ENCODE measurements at regions not wholly inside any gene's neighbourhood (a gene's known extent, or its start where the extent isn't known, plus 50 kb on each side); places are given as distances from the start of the nearest gene placed in this dataset.

- TF ChIP-seq POLR2AphosphoS5 (IDR thresholded peaks at IDR 0.05; ENCODE audit: low read depth, low read length): no peak
- TF ChIP-seq POLR2A (IDR thresholded peaks at IDR 0.05; ENCODE audit: low read depth, low read length): no peak
- no peak for TF ChIP-seq PAX5 (IDR thresholded peaks at IDR 0.05; ENCODE audit: insufficient read depth, low read length, severe bottlenecking)
- no peak for TF ChIP-seq TAF1 (IDR thresholded peaks at IDR 0.05; ENCODE audit: low read depth, low read length)
Observed at GRCh38 chr18:22702806-22703205, 230.3 kb upstream of the RBBP8 start.
